ENCODE measurements at regions not wholly inside any gene's neighbourhood (a gene's known extent, or its start where the extent isn't known, plus 50 kb on each side); places are given as distances from the start of the nearest gene placed in this dataset.

GRCh38 chr2:134081238-134081938, 172.5 kb upstream of the MGAT5 start:
- no peak for TF ChIP-seq CTCF (IDR thresholded peaks at IDR 0.05; ENCODE audit: unreplicated experiment)
- CTCF ChIA-PET = interaction anchor here (0.9 kb wide), 1 partner anchor 36 kb away, joined by 3 read pairs; no protein-coding TSS in a partner anchor
- no peak for DNase-seq (ENCODE audit: unreplicated experiment)
- intact Hi-C loops (cut with micrococcal nuclease) = no loop called here
- Mint-ChIP-seq H3K4me3 (ENCODE audit: unreplicated experiment) (no peak overlapping the region), H3K9me3 (ENCODE audit: unreplicated experiment) (no peaks in the 10 kb centered on the region), H3K27me3 (ENCODE audit: insufficient read depth, unreplicated experiment) (no peaks in the 10 kb centered on the region), H3K36me3 (ENCODE audit: insufficient read depth, unreplicated experiment) (no peaks in the 10 kb centered on the region), H3K4me1 (ENCODE audit: insufficient read depth, unreplicated experiment) (no peaks in the 10 kb centered on the region), H3K27ac (ENCODE audit: low read depth, unreplicated experiment) (no peak overlapping the region)
- POLR2A ChIA-PET = no interaction called here
- BruUV-seq (replicated peaks) = no TSS peak

GRCh38 chr2:134083548-134083947, 170.3 kb upstream of the MGAT5 start:
- no TSS peak for BruUV-seq (replicated peaks)
- Mint-ChIP-seq H3K4me1 (ENCODE audit: insufficient read depth, unreplicated experiment) (no peaks in the 10 kb centered on the region), H3K27me3 (ENCODE audit: insufficient read depth, unreplicated experiment) (no peaks in the 10 kb centered on the region), H3K36me3 (ENCODE audit: insufficient read depth, unreplicated experiment) (no peaks in the 10 kb centered on the region), H3K9me3 (ENCODE audit: unreplicated experiment) (no peaks in the 10 kb centered on the region), H3K4me3 (ENCODE audit: unreplicated experiment) (no peak overlapping the region), H3K27ac (ENCODE audit: low read depth, unreplicated experiment) (no peak overlapping the region)
- POLR2A ChIA-PET = no interaction called here
- TF ChIP-seq CTCF (IDR thresholded peaks at IDR 0.05; ENCODE audit: unreplicated experiment) = no peak
- intact Hi-C loops (cut with micrococcal nuclease) = no loop called here
- no peak for DNase-seq (ENCODE audit: unreplicated experiment)
- CTCF ChIA-PET = no interaction called here

- Mint-ChIP-seq H3K4me1 (ENCODE audit: insufficient read depth, unreplicated experiment) (no peaks in the 10 kb centered on the region), H3K27ac (ENCODE audit: low read depth, unreplicated experiment) (no peak overlapping the region), H3K9me3 (ENCODE audit: unreplicated experiment) (no peaks in the 10 kb centered on the region), H3K4me3 (ENCODE audit: unreplicated experiment) (no peak overlapping the region), H3K36me3 (ENCODE audit: insufficient read depth, unreplicated experiment) (no peaks in the 10 kb centered on the region), H3K27me3 (ENCODE audit: insufficient read depth, unreplicated experiment) (no peaks in the 10 kb centered on the region)
- CTCF ChIA-PET = interaction anchor here (0.5 kb wide), 1 partner anchor 197 kb away, joined by 3 read pairs; no protein-coding TSS in a partner anchor
- no peak for TF ChIP-seq CTCF (IDR thresholded peaks at IDR 0.05; ENCODE audit: unreplicated experiment)
- DNase-seq (ENCODE audit: unreplicated experiment) = no peak
- POLR2A ChIA-PET = no interaction called here
- intact Hi-C loops (cut with micrococcal nuclease) = no loop called here
- BruUV-seq (replicated peaks) = no TSS peak
Measured at GRCh38 chr2:134086594-134087219, 167.2 kb upstream of the MGAT5 start.

GRCh38 chr2:134087371-134087921, 166.4 kb upstream of the MGAT5 start:
- Mint-ChIP-seq H3K27me3 (ENCODE audit: insufficient read depth, unreplicated experiment) (no peaks in the 10 kb centered on the region), H3K4me3 (ENCODE audit: unreplicated experiment) (no peak overlapping the region), H3K27ac (ENCODE audit: low read depth, unreplicated experiment) (no peak overlapping the region), H3K4me1 (ENCODE audit: insufficient read depth, unreplicated experiment) (no peaks in the 10 kb centered on the region), H3K9me3 (ENCODE audit: unreplicated experiment) (no peaks in the 10 kb centered on the region), H3K36me3 (ENCODE audit: insufficient read depth, unreplicated experiment) (no peaks in the 10 kb centered on the region)
- BruUV-seq (replicated peaks) = no TSS peak
- POLR2A ChIA-PET = no interaction called here
- TF ChIP-seq CTCF (IDR thresholded peaks at IDR 0.05; ENCODE audit: unreplicated experiment) = no peak
- intact Hi-C loops (cut with micrococcal nuclease) = no loop called here
- CTCF ChIA-PET = no interaction called here
- DNase-seq (ENCODE audit: unreplicated experiment) = no peak
